SK-N-MC (cell line): ENCODE measurements at regions not wholly inside any gene's neighbourhood (a gene's known extent, or its start where the extent isn't known, plus 50 kb on each side); places are given as distances from the start of the nearest gene placed in this dataset.

Experiments
- DNase-seq: peaks from one replicate; pipeline ENCODE4 v3.0.0-alpha.2; 2011; ENCODE audit warnings: low read depth, low spot score
- H3K27ac ChIP-seq: fragments of 200-600 bp; sonication (generic); 2 replicates; pipeline ENCODE4 v1.5.1; 2016; ENCODE audit warnings: mixed run types
- H3K36me3 ChIP-seq: fragments of 200-600 bp; sonication (generic); 2 replicates; pipeline ENCODE4 v1.6.1; 2017; ENCODE audit warnings: antibody characterized with exemption, low read length, mixed read lengths; ENCODE audit not compliant: insufficient read depth
- H3K4me3 ChIP-seq: fragments of 200-600 bp; sonication (generic); 2 replicates; pipeline ENCODE4 v1.5.1; 2016
- H3K9ac ChIP-seq: fragments of 200-600 bp; sonication (generic); 2 replicates; pipeline ENCODE4 v1.8.0; 2017; ENCODE audit warnings: mixed run types, mixed read lengths; ENCODE audit not compliant: insufficient read length
- H3K9me3 ChIP-seq: fragments of 200-600 bp; sonication (generic); 2 replicates; pipeline ENCODE4 v1.6.1; 2017; ENCODE audit warnings: low read depth, mild to moderate bottlenecking, antibody characterized with exemption, low read length, moderate library complexity, mixed read lengths
- EZH2 ChIP-seq: fragments of 200-600 bp; sonication (generic); IDR thresholded peaks from one replicate; pipeline ENCODE4 v1.6.1; 2017; ENCODE audit warnings: antibody characterized with exemption
- FOXP2 ChIP-seq: optimal IDR thresholded peaks from 2 replicates; pipeline ENCODE3; 2011; ENCODE audit warnings: mild to moderate bottlenecking, moderate library complexity; ENCODE audit not compliant: insufficient read depth; ENCODE audit errors: extremely low read length, control extremely low read depth
- POLR2AphosphoS5 ChIP-seq: IDR thresholded peaks from 2 replicates; pipeline ENCODE4 v1.6.1; 2012; ENCODE audit warnings: mild to moderate bottlenecking, low read depth, low read length, borderline replicate concordance

GRCh38 chr2:191748528-191749180 is 70.7 kb downstream of the NABP1 start:
- Histone ChIP-seq H3K9ac (no peak overlapping the region), H3K27ac (no peak overlapping the region), H3K4me3 (no peak overlapping the region), H3K9me3 (no peaks in the 10 kb centered on the region), H3K36me3 (no peaks in the 10 kb centered on the region)
- no peak for DNase-seq
- TF ChIP-seq POLR2AphosphoS5 = no peak
- no peak for TF ChIP-seq EZH2
- no peak for TF ChIP-seq FOXP2

- TF ChIP-seq FOXP2 (no peak), EZH2 (no peak), POLR2AphosphoS5 (no peak)
- Histone ChIP-seq H3K36me3 (no peaks in the 10 kb centered on the region), H3K9ac (no peak overlapping the region), H3K4me3 (no peak overlapping the region), H3K9me3 (no peaks in the 10 kb centered on the region), H3K27ac (no peak overlapping the region)
- no peak for DNase-seq
Observed at GRCh38 chr2:191749181-191749540, 71.2 kb downstream of the NABP1 start.

- no peak overlapping the region for H3K9ac ChIP-seq
- TF ChIP-seq FOXP2 (no peak), EZH2 (no peak), POLR2AphosphoS5 (no peak)
- H3K27ac ChIP-seq = no peak overlapping the region
- no peaks in the 10 kb centered on the region for H3K36me3 ChIP-seq
- no peak for DNase-seq
- H3K9me3 ChIP-seq = no peaks in the 10 kb centered on the region
- H3K4me3 ChIP-seq = no peak overlapping the region
Observed at GRCh38 chr2:191754103-191754502, 76.2 kb downstream of the NABP1 start.

GRCh38 chr2:191756761-191757160 is 78.8 kb downstream of the NABP1 start:
- H3K4me3 ChIP-seq = no peak overlapping the region
- H3K9me3 ChIP-seq = no peaks in the 10 kb centered on the region
- TF ChIP-seq EZH2 = no peak
- TF ChIP-seq FOXP2 = no peak
- no peak for TF ChIP-seq POLR2AphosphoS5
- DNase-seq = no peak
- no peaks in the 10 kb centered on the region for H3K36me3 ChIP-seq
- no peak overlapping the region for H3K27ac ChIP-seq
- no peak overlapping the region for H3K9ac ChIP-seq

GRCh38 chr2:191757208-191757607 is 79.3 kb downstream of the NABP1 start:
- TF ChIP-seq FOXP2 = no peak
- no peak for TF ChIP-seq EZH2
- TF ChIP-seq POLR2AphosphoS5 = no peak
- H3K9ac ChIP-seq = no peak overlapping the region
- no peaks in the 10 kb centered on the region for H3K9me3 ChIP-seq
- no peak overlapping the region for H3K27ac ChIP-seq
- no peak for DNase-seq
- H3K4me3 ChIP-seq = no peak overlapping the region
- no peaks in the 10 kb centered on the region for H3K36me3 ChIP-seq

- no peak for TF ChIP-seq FOXP2
- no peak for TF ChIP-seq POLR2AphosphoS5
- TF ChIP-seq EZH2 = no peak
- Histone ChIP-seq H3K36me3 (no peaks in the 10 kb centered on the region), H3K9me3 (no peaks in the 10 kb centered on the region), H3K9ac (no peak overlapping the region), H3K4me3 (no peak overlapping the region), H3K27ac (peak overlapping the region; percentile 8; the same call in 1 of the 2 replicates)
- peak; percentile 18 for DNase-seq
Observed at GRCh38 chr2:191758518-191759507, 80.9 kb downstream of the NABP1 start.

- Histone ChIP-seq H3K4me3 (no peak overlapping the region), H3K27ac (peak overlapping the region; percentile 8; the same call in 1 of the 2 replicates), H3K9me3 (no peaks in the 10 kb centered on the region), H3K9ac (no peak overlapping the region), H3K36me3 (no peaks in the 10 kb centered on the region)
- TF ChIP-seq EZH2 (no peak), FOXP2 (no peak), POLR2AphosphoS5 (no peak)
- DNase-seq = no peak
Observed at GRCh38 chr2:191759680-191760079, 81.7 kb downstream of the NABP1 start.

- H3K27ac ChIP-seq = peak overlapping the region; percentile 19; the same call in 1 of the 2 replicates
- H3K4me3 ChIP-seq = no peak overlapping the region
- TF ChIP-seq FOXP2 (no peak), EZH2 (no peak), POLR2AphosphoS5 (no peak)
- no peak overlapping the region for H3K9ac ChIP-seq
- H3K9me3 ChIP-seq = no peaks in the 10 kb centered on the region
- no peaks in the 10 kb centered on the region for H3K36me3 ChIP-seq
- DNase-seq = no peak
Observed at GRCh38 chr2:191760655-191761262, 82.8 kb downstream of the NABP1 start.
